ENCODE measurements at regions not wholly inside any gene's neighbourhood (a gene's known extent, or its start where the extent isn't known, plus 50 kb on each side); places are given as distances from the start of the nearest gene placed in this dataset.

GRCh38 chr9:108283696-108284095 is 572.1 kb downstream of the ACTL7B start:
- TF ChIP-seq CTCF (IDR thresholded peaks at IDR 0.05; ENCODE audit: low read depth, low read length) (no peak), EZH2phosphoT487 (IDR thresholded peaks at IDR 0.05; ENCODE audit: low read depth) (no peak)
